ENCODE measurements at regions not wholly inside any gene's neighbourhood (a gene's known extent, or its start where the extent isn't known, plus 50 kb on each side); places are given as distances from the start of the nearest gene placed in this dataset.

GRCh38 chr12:68392376-68392775 lies 60.2 kb upstream of the MDM1 start:
- TF ChIP-seq CTCF (optimal IDR thresholded peaks at IDR 0.05 in 1 of 3, IDR thresholded peaks at IDR 0.05 in 1 of 3, conservative IDR thresholded peaks at IDR 0.05 in 1 of 3; ENCODE audit: extremely low read depth in 1 of 3, insufficient read depth in 2 of 3, low read length in 3 of 3) (no peak), EZH2 (IDR thresholded peaks at IDR 0.05; ENCODE audit: low read length) (no peak)

All from keratinocyte (primary cell).